Ammon's horn (tissue), 1 donor: ENCODE measurements at regions not wholly inside any gene's neighbourhood (a gene's known extent, or its start where the extent isn't known, plus 50 kb on each side); places are given as distances from the start of the nearest gene placed in this dataset.
"Not testable (repeated sequence)": the region's sequence is repeated elsewhere in the genome, so short reads cannot be mapped to it uniquely, and the experiment has no call there.

Source experiments
- DNase-seq: peaks from one replicate; pipeline ENCODE4 v3.0.0-alpha.2; 2016; ENCODE audit warnings: low spot score

- DNase-seq = no peak
Observed at GRCh38 chr20:28562510-28562898, 2695.0 kb upstream of the DEFB115 start.

- not testable (repeated sequence) for DNase-seq
Observed at GRCh38 chr20:28562899-28563521, 2694.5 kb upstream of the DEFB115 start.

- DNase-seq = not testable (repeated sequence)
Observed at GRCh38 chr20:28564024-28564423, 2693.4 kb upstream of the DEFB115 start.

- DNase-seq = not testable (repeated sequence)
Observed at GRCh38 chr20:28564688-28565463, 2692.6 kb upstream of the DEFB115 start.

- DNase-seq = not testable (repeated sequence)
Observed at GRCh38 chr20:28575991-28576390, 2681.5 kb upstream of the DEFB115 start.

GRCh38 chr20:28591680-28592079, 2665.8 kb upstream of the DEFB115 start:
- DNase-seq = not testable (repeated sequence)

GRCh38 chr20:28593383-28593782, 2664.1 kb upstream of the DEFB115 start:
- not testable (repeated sequence) for DNase-seq

GRCh38 chr20:28594476-28594875, 2663.0 kb upstream of the DEFB115 start:
- DNase-seq = not testable (repeated sequence)

- not testable (repeated sequence) for DNase-seq
Observed at GRCh38 chr20:28602006-28602402, 2655.5 kb upstream of the DEFB115 start.

- peak; percentile 88 for DNase-seq
Observed at GRCh38 chr20:28602403-28603217, 2654.9 kb upstream of the DEFB115 start.

- not testable (repeated sequence) for DNase-seq
Observed at GRCh38 chr20:28603218-28603577, 2654.3 kb upstream of the DEFB115 start.

- no peak for DNase-seq
Observed at GRCh38 chr20:28616354-28616753, 2641.1 kb upstream of the DEFB115 start.

GRCh38 chr20:28619956-28620651, 2637.4 kb upstream of the DEFB115 start:
- not testable (repeated sequence) for DNase-seq

- DNase-seq = not testable (repeated sequence)
Observed at GRCh38 chr20:28625112-28625511, 2632.4 kb upstream of the DEFB115 start.

GRCh38 chr20:28640831-28641230, 2616.6 kb upstream of the DEFB115 start:
- not testable (repeated sequence) for DNase-seq
